PC-3 (cell line): ENCODE measurements at regions not wholly inside any gene's neighbourhood (a gene's known extent, or its start where the extent isn't known, plus 50 kb on each side); places are given as distances from the start of the nearest gene placed in this dataset.

Source experiments
- EZH2 ChIP-seq: fragments of 300-600 bp; sonication (generic); IDR thresholded peaks from one replicate; pipeline ENCODE4 v1.6.1; 2017; ENCODE audit warnings: antibody characterized with exemption, mild to moderate bottlenecking, low read length; ENCODE audit not compliant: unreplicated experiment
- EZH2phosphoT487 ChIP-seq: fragments of 300-600 bp; sonication (generic); IDR thresholded peaks from 2 replicates; pipeline ENCODE4 v1.6.1; 2018; ENCODE audit warnings: mild to moderate bottlenecking, antibody characterized with exemption, low read length, borderline replicate concordance
- TF ChIP-seq, protein P1 (sequence below): fragments of 300-600 bp; sonication (generic); conservative IDR thresholded peaks from 2 replicates; pipeline ENCODE4 v1.5.1; 2017; ENCODE audit warnings: antibody characterized with exemption, low read depth, mild to moderate bottlenecking, low read length

DNA sequence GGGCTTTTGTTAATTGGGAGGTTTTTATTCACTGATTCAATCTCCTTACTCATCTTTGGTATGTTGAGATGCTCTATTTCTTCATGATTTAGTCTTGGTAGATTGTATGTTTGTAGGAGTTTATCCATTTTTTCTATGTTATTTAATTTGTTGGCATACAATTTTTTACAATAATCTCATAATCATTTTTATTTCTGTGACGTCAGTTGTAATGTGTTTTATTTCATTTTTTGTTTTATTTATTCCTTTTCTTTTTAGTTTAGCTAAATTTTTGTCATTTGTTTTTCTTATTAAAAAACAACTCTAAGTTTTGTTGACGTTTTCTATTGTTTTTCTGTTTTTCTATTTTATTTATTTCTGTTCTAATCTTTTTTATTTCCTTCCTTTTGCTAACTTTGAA, 389.8 kb downstream of the HS3ST3B1 start:
- no peak for TF ChIP-seq EZH2phosphoT487
- TF ChIP-seq, protein P1, sequence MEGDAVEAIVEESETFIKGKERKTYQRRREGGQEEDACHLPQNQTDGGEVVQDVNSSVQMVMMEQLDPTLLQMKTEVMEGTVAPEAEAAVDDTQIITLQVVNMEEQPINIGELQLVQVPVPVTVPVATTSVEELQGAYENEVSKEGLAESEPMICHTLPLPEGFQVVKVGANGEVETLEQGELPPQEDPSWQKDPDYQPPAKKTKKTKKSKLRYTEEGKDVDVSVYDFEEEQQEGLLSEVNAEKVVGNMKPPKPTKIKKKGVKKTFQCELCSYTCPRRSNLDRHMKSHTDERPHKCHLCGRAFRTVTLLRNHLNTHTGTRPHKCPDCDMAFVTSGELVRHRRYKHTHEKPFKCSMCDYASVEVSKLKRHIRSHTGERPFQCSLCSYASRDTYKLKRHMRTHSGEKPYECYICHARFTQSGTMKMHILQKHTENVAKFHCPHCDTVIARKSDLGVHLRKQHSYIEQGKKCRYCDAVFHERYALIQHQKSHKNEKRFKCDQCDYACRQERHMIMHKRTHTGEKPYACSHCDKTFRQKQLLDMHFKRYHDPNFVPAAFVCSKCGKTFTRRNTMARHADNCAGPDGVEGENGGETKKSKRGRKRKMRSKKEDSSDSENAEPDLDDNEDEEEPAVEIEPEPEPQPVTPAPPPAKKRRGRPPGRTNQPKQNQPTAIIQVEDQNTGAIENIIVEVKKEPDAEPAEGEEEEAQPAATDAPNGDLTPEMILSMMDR: no peak
- no peak for TF ChIP-seq EZH2
